ENCODE measurements at regions not wholly inside any gene's neighbourhood (a gene's known extent, or its start where the extent isn't known, plus 50 kb on each side); places are given as distances from the start of the nearest gene placed in this dataset.

- no peak for TF ChIP-seq ZNF462 (CRISPR knock-in tag; IDR thresholded peaks at IDR 0.05)
- TF ChIP-seq STAT1 (IDR thresholded peaks at IDR 0.05; ENCODE audit: unreplicated experiment): no peak
- no peak for TF ChIP-seq CTCF (conservative IDR thresholded peaks at IDR 0.05; ENCODE audit: low read depth in 2 of 2)
- no peak for TF ChIP-seq ETS1 (IDR thresholded peaks at IDR 0.05)
- no peak for TF ChIP-seq POLR2AphosphoS5 (IDR thresholded peaks at IDR 0.05; ENCODE audit: low read depth)
- TF ChIP-seq CREB1 (CRISPR knock-in tag; IDR thresholded peaks at IDR 0.05; ENCODE audit: low read depth): no peak
- no peak for TF ChIP-seq ZNF331 (CRISPR knock-in tag; IDR thresholded peaks at IDR 0.05; ENCODE audit: low read depth)
- no peak for TF ChIP-seq ZNF114 (CRISPR knock-in tag; IDR thresholded peaks at IDR 0.05)
- TF ChIP-seq NANOG (IDR thresholded peaks at IDR 0.05; ENCODE audit: borderline replicate concordance): no peak
Observed at GRCh38 chr6:167756597-167756996, 70.1 kb upstream of the AFDN start (continued).
